ENCODE measurements at regions not wholly inside any gene's neighbourhood (a gene's known extent, or its start where the extent isn't known, plus 50 kb on each side); places are given as distances from the start of the nearest gene placed in this dataset.

- WGBS, 5 donors, result 66 to 70% (median 67%) methylated on average over 6 of the region's 6 CpGs
- H3K36me3 ChIP-seq, result no peaks in the 10 kb centered on the region
- intact Hi-C loops (cut with DNase I; ENCODE audit: low total_unique reads), result no loop called here
- H3K27me3 ChIP-seq (replicated peaks in 1 of 7), result no peaks in the 10 kb centered on the region
- no peak overlapping the region for H3K27ac ChIP-seq
- DNase-seq, result no peak
- no peak overlapping the region for H3K4me3 ChIP-seq
- no peaks in the 10 kb centered on the region for H3K9me3 ChIP-seq
- no peaks in the 10 kb centered on the region for H3K4me1 ChIP-seq
- TF ChIP-seq, protein P1, sequence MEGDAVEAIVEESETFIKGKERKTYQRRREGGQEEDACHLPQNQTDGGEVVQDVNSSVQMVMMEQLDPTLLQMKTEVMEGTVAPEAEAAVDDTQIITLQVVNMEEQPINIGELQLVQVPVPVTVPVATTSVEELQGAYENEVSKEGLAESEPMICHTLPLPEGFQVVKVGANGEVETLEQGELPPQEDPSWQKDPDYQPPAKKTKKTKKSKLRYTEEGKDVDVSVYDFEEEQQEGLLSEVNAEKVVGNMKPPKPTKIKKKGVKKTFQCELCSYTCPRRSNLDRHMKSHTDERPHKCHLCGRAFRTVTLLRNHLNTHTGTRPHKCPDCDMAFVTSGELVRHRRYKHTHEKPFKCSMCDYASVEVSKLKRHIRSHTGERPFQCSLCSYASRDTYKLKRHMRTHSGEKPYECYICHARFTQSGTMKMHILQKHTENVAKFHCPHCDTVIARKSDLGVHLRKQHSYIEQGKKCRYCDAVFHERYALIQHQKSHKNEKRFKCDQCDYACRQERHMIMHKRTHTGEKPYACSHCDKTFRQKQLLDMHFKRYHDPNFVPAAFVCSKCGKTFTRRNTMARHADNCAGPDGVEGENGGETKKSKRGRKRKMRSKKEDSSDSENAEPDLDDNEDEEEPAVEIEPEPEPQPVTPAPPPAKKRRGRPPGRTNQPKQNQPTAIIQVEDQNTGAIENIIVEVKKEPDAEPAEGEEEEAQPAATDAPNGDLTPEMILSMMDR (IDR thresholded peaks at IDR 0.05 in 8 of 11, conservative IDR thresholded peaks at IDR 0.05 in 3 of 11), result no peak
- TF ChIP-seq POLR2AphosphoS5 (IDR thresholded peaks at IDR 0.05) (no peak), POLR2A (IDR thresholded peaks at IDR 0.05) (no peak)
These were observed 72.0 kb upstream of the DBX2 start for GRCh38 chr12:45122768-45123380.

- Histone ChIP-seq H3K4me1 (no peaks in the 10 kb centered on the region), H3K36me3 (no peaks in the 10 kb centered on the region), H3K27me3 (replicated peaks in 1 of 7) (no peaks in the 10 kb centered on the region), H3K27ac (no peak overlapping the region), H3K4me3 (no peak overlapping the region), H3K9me3 (no peaks in the 10 kb centered on the region)
- DNase-seq, result no peak
- 67 to 82% (median 79%) methylated on average over 3 of the region's 3 CpGs for WGBS, 5 donors
- TF ChIP-seq POLR2A (IDR thresholded peaks at IDR 0.05) (no peak), POLR2AphosphoS5 (IDR thresholded peaks at IDR 0.05) (no peak)
- TF ChIP-seq, protein P1 (IDR thresholded peaks at IDR 0.05 in 8 of 11, conservative IDR thresholded peaks at IDR 0.05 in 3 of 11), result no peak
- intact Hi-C loops (cut with DNase I; ENCODE audit: low total_unique reads), result no loop called here
These were observed 73.7 kb upstream of the DBX2 start for GRCh38 chr12:45124485-45125155.

DNA sequence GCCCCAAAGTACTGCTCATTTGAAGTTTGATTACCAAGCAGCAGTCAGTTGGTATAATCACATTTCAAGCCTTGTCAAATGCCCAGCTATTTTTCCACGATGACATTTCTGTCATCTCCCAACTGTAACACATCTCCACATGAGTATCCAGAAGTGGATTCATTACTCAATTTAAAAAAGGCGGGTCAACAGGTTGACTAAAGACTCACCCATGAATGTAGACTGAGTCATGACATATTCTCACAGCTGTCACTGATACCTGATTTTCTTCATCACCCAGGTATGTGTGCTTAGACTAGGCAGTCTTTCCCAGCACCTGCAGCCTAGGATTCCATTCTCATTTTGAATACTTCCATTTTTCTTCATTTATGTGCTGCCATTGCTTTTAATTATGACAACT is 75.1 kb upstream of the DBX2 start:
- Histone ChIP-seq H3K27me3 (replicated peaks in 1 of 7) (no peaks in the 10 kb centered on the region), H3K36me3 (no peaks in the 10 kb centered on the region), H3K27ac (no peak overlapping the region), H3K4me1 (no peaks in the 10 kb centered on the region), H3K9me3 (no peaks in the 10 kb centered on the region), H3K4me3 (no peak overlapping the region)
- WGBS, 5 donors, result 76 to 90% (median 83%) methylated on average over 2 of the region's 2 CpGs
- TF ChIP-seq POLR2A (IDR thresholded peaks at IDR 0.05) (no peak), POLR2AphosphoS5 (IDR thresholded peaks at IDR 0.05) (no peak)
- TF ChIP-seq, protein P1 (IDR thresholded peaks at IDR 0.05 in 8 of 11, conservative IDR thresholded peaks at IDR 0.05 in 3 of 11), result no peak
- intact Hi-C loops (cut with DNase I; ENCODE audit: low total_unique reads), result no loop called here
- no peak for DNase-seq

- H3K4me3 ChIP-seq, result no peak overlapping the region
- no peaks in the 10 kb centered on the region for H3K9me3 ChIP-seq
- intact Hi-C loops (cut with DNase I; ENCODE audit: low total_unique reads), result no loop called here
- TF ChIP-seq, protein P1 (IDR thresholded peaks at IDR 0.05 in 8 of 11, conservative IDR thresholded peaks at IDR 0.05 in 3 of 11), result no peak
- TF ChIP-seq POLR2AphosphoS5 (IDR thresholded peaks at IDR 0.05) (no peak), POLR2A (IDR thresholded peaks at IDR 0.05) (no peak)
- no peak for DNase-seq
- H3K4me1 ChIP-seq, result no peaks in the 10 kb centered on the region
- WGBS, 5 donors, result 80 to 94% (median 87%) methylated on average over 1 of the region's 1 CpG
- H3K36me3 ChIP-seq, result no peaks in the 10 kb centered on the region
- H3K27me3 ChIP-seq (replicated peaks in 1 of 7), result peaks cover 0 to 9% (median 0%) of the 10 kb centered on the region in 7 donors
- no peak overlapping the region for H3K27ac ChIP-seq
These were observed 77.7 kb upstream of the DBX2 start for GRCh38 chr12:45128637-45129036.

Data from spleen (tissue), 11 donors.